OCI-M1 (cell line): ENCODE measurements at regions not wholly inside any gene's neighbourhood (a gene's known extent, or its start where the extent isn't known, plus 50 kb on each side); places are given as distances from the start of the nearest gene placed in this dataset.

ENCODE experiments used
- DNase-seq: peaks from one replicate; lab custom pipeline; 2025; lab: John Stamatoyannopoulos, UW

- DNase-seq: no peak
These were observed 613.6 kb upstream of the KLF4 start for GRCh38 chr9:108103046-108103693.

- DNase-seq: peak; percentile 35
These were observed 611.8 kb upstream of the KLF4 start for GRCh38 chr9:108101410-108101809.

GRCh38 chr9:108100571-108100970, 611.0 kb upstream of the KLF4 start:
- DNase-seq: no peak

- peak; percentile 3 for DNase-seq
These were observed 610.3 kb upstream of the KLF4 start for GRCh38 chr9:108099854-108100253.

GRCh38 chr9:108095496-108095895, 605.9 kb upstream of the KLF4 start:
- no peak for DNase-seq

- no peak for DNase-seq
These were observed 605.1 kb upstream of the KLF4 start for GRCh38 chr9:108094676-108094993.

GRCh38 chr9:108093773-108094675, 604.5 kb upstream of the KLF4 start:
- DNase-seq: peak; percentile 88

GRCh38 chr9:108088916-108089315, 599.3 kb upstream of the KLF4 start:
- no peak for DNase-seq

GRCh38 chr9:108087781-108088180, 598.2 kb upstream of the KLF4 start:
- no peak for DNase-seq

GRCh38 chr9:108086624-108087023, 597.1 kb upstream of the KLF4 start:
- no peak for DNase-seq

- DNase-seq: no peak
These were observed 595.7 kb upstream of the KLF4 start for GRCh38 chr9:108085294-108085693.

GRCh38 chr9:108083796-108084352, 594.3 kb upstream of the KLF4 start:
- no peak for DNase-seq

- DNase-seq: no peak
These were observed 593.7 kb upstream of the KLF4 start for GRCh38 chr9:108083160-108083750.

- DNase-seq: no peak
These were observed 591.5 kb upstream of the KLF4 start for GRCh38 chr9:108081112-108081511.

GRCh38 chr9:108080285-108080684, 590.7 kb upstream of the KLF4 start:
- no peak for DNase-seq

GRCh38 chr9:108078811-108079210, 589.2 kb upstream of the KLF4 start:
- peak; percentile 18 for DNase-seq

GRCh38 chr9:108078375-108078774, 588.8 kb upstream of the KLF4 start:
- no peak for DNase-seq

GRCh38 chr9:108077556-108077955, 588.0 kb upstream of the KLF4 start:
- DNase-seq: no peak

- no peak for DNase-seq
These were observed 585.3 kb upstream of the KLF4 start for GRCh38 chr9:108074900-108075299.

- peak; percentile 22 for DNase-seq
These were observed 584.3 kb upstream of the KLF4 start for GRCh38 chr9:108073823-108074222.

- DNase-seq: no peak
These were observed 583.2 kb upstream of the KLF4 start for GRCh38 chr9:108072740-108073139.

GRCh38 chr9:108070861-108071260, 581.3 kb upstream of the KLF4 start:
- no peak for DNase-seq

- DNase-seq: no peak
These were observed 580.4 kb upstream of the KLF4 start for GRCh38 chr9:108069991-108070390.
